Spleen (tissue), 11 donors: ENCODE measurements at regions not wholly inside any gene's neighbourhood (a gene's known extent, or its start where the extent isn't known, plus 50 kb on each side); places are given as distances from the start of the nearest gene placed in this dataset.

Experiments used
- DNase-seq: peaks from one replicate; pipeline ENCODE4 v3.0.0-alpha.2; 2020
- H3K27ac ChIP-seq, 8 donors: fragments of 200-600 bp; sonication (generic) in 7 of 8; 1 replicate in 4 of 8; 2 replicates in 4 of 8; pipeline versions ENCODE4 v1.5.0 to v1.8.0; 2016 to 2021; ENCODE audit warnings: inconsistent platforms in 4 of 8, mild to moderate bottlenecking in 4 of 8, moderate library complexity in 1 of 8
- H3K27me3 ChIP-seq, 7 donors: fragments of 200-600 bp; sonication (generic) in 6 of 7; replicated peaks in 1 of 7; 1 replicate in 4 of 7; 2 replicates in 3 of 7; pipeline versions ENCODE4 v1.5.0 to v1.8.0; 2016 to 2021; ENCODE audit warnings: inconsistent platforms in 3 of 7, mild to moderate bottlenecking in 1 of 7
- H3K36me3 ChIP-seq, 6 donors: fragments of 200-600 bp; sonication (generic) in 5 of 6; 1 replicate in 4 of 6; 2 replicates in 2 of 6; pipeline versions ENCODE4 v1.5.0 to v1.8.0; 2016 to 2021; ENCODE audit warnings: inconsistent platforms in 2 of 6
- H3K4me1 ChIP-seq, 6 donors: fragments of 200-600 bp; sonication (generic) in 5 of 6; 1 replicate in 3 of 6; 2 replicates in 3 of 6; pipeline versions ENCODE4 v1.5.0 to v1.8.0; 2016 to 2021; ENCODE audit warnings: inconsistent platforms in 3 of 6
- H3K4me3 ChIP-seq, 8 donors: fragments of 200-600 bp; sonication (generic) in 7 of 8; 1 replicate in 4 of 8; 2 replicates in 4 of 8; pipeline versions ENCODE4 v1.5.0 to v1.8.0; 2016 to 2021; ENCODE audit warnings: inconsistent platforms in 4 of 8, mild to moderate bottlenecking in 4 of 8, moderate library complexity in 2 of 8
- H3K9me3 ChIP-seq, 8 donors: fragments of 200-600 bp; sonication (generic) in 7 of 8; 1 replicate in 4 of 8; 2 replicates in 4 of 8; pipeline versions ENCODE4 v1.5.0 to v1.8.0; 2016 to 2021; ENCODE audit warnings: inconsistent platforms in 4 of 8
- POLR2A ChIP-seq, 3 donors: fragments of 450-650 bp; IDR thresholded peaks; one replicate each; pipeline ENCODE4 v1.5.1; 2017; ENCODE audit warnings: antibody characterized with exemption in 3 of 3, mild to moderate bottlenecking in 1 of 3
- POLR2AphosphoS5 ChIP-seq, 3 donors: sonication (generic); formaldehyde crosslinking; IDR thresholded peaks; one replicate each; pipeline ENCODE4 v1.5.1; 2017; ENCODE audit warnings: antibody characterized with exemption in 3 of 3
- WGBS, 5 donors: extraction: QIAGEN DNeasy Blood & Tissue Kit in 3 of 5; methylation state at CpG; one replicate each; pipeline versions ENCODE4 v1.1.5 to v1.1.7; 2013 to 2018; 5-methylcytosine and 5-hydroxymethylcytosine counted together
- intact Hi-C: fragments of 100-400 bp; cut with DNase I; formaldehyde crosslinking; loops from one replicate; pipeline ENCODE4 v1.15.0; 2023; ENCODE audit warnings: low total_unique reads
- TF ChIP-seq, protein P1 (sequence below), 11 experiments: fragments of 200-600 bp in 7 of 11; fragments of 450-650 bp in 4 of 11; sonication (generic) in 4 of 11; IDR thresholded peaks in 8 of 11; conservative IDR thresholded peaks in 3 of 11; 1 replicate in 7 of 11; 2 replicates in 4 of 11; pipeline versions ENCODE4 v1.4.0 to v1.8.0; 2016 to 2021; ENCODE audit warnings: antibody characterized with exemption in 11 of 11, inconsistent platforms in 4 of 11, mild to moderate bottlenecking in 1 of 11
- donor health status: healthy with polysubstance abuse.
- donor health status: DM: no; HTN: no; CAD: no; lungs with moderate emphysema.
- donor health status: DM: no; HTN: no; CAD: no.
- donor health status: Bipolar disorder and iron deficiency.
- donor health status: healthy.
- donor health status: DM: no; HTN: no; CAD: no.
- donor health status: DM: yes; HTN: yes; CAD: no.

GRCh38 chr4:96247096-96247495 lies 407.2 kb downstream of the PDHA2 start:
- TF ChIP-seq, protein P1, sequence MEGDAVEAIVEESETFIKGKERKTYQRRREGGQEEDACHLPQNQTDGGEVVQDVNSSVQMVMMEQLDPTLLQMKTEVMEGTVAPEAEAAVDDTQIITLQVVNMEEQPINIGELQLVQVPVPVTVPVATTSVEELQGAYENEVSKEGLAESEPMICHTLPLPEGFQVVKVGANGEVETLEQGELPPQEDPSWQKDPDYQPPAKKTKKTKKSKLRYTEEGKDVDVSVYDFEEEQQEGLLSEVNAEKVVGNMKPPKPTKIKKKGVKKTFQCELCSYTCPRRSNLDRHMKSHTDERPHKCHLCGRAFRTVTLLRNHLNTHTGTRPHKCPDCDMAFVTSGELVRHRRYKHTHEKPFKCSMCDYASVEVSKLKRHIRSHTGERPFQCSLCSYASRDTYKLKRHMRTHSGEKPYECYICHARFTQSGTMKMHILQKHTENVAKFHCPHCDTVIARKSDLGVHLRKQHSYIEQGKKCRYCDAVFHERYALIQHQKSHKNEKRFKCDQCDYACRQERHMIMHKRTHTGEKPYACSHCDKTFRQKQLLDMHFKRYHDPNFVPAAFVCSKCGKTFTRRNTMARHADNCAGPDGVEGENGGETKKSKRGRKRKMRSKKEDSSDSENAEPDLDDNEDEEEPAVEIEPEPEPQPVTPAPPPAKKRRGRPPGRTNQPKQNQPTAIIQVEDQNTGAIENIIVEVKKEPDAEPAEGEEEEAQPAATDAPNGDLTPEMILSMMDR (IDR thresholded peaks at IDR 0.05 in 8 of 11, conservative IDR thresholded peaks at IDR 0.05 in 3 of 11): no peak
- TF ChIP-seq POLR2A (IDR thresholded peaks at IDR 0.05) (no peak), POLR2AphosphoS5 (IDR thresholded peaks at IDR 0.05) (no peak)
- peaks cover 0 to 8% (median under 1%) of the 10 kb centered on the region in 8 donors for H3K9me3 ChIP-seq
- no peaks in the 10 kb centered on the region for H3K4me1 ChIP-seq
- no peaks in the 10 kb centered on the region for H3K27me3 ChIP-seq
- H3K36me3 ChIP-seq: no peaks in the 10 kb centered on the region
- H3K4me3 ChIP-seq: no peak overlapping the region
- no peak for DNase-seq
- intact Hi-C loops: no loop called here
- H3K27ac ChIP-seq: no peak overlapping the region

DNA sequence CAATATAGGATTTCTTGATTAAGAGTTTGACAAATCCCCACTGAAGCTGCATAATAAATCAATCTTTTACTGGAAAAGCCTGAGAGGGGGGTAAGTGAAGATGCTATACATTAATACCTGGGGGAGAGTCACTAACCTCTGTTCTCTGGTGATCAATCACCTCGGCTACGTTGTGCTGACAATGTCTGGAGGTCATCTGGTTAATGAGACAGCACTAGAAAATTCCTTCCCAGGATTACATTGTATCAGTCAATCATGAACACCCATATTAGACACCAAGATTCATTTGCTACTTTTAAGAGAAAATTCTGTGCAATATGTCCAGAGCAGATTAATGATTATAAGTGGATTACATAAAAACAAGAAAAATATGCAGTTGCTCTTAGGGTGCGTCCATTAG lies 408.3 kb downstream of the PDHA2 start:
- TF ChIP-seq POLR2A (IDR thresholded peaks at IDR 0.05) (no peak), POLR2AphosphoS5 (IDR thresholded peaks at IDR 0.05) (no peak)
- TF ChIP-seq, protein P1 (IDR thresholded peaks at IDR 0.05 in 8 of 11, conservative IDR thresholded peaks at IDR 0.05 in 3 of 11): no peak
- 61 to 80% (median 73%) methylated on average over 3 of the region's 3 CpGs for WGBS, 5 donors
- Histone ChIP-seq H3K9me3 (peaks cover 0 to 13% (median 3%) of the 10 kb centered on the region in 8 donors), H3K27me3 (no peaks in the 10 kb centered on the region), H3K27ac (no peak overlapping the region), H3K4me3 (no peak overlapping the region), H3K36me3 (no peaks in the 10 kb centered on the region), H3K4me1 (no peaks in the 10 kb centered on the region)
- intact Hi-C loops: no loop called here
- DNase-seq: no peak

GRCh38 chr4:96260064-96260682 lies 420.3 kb downstream of the PDHA2 start:
- Histone ChIP-seq H3K4me3 (no peak overlapping the region), H3K36me3 (no peaks in the 10 kb centered on the region), H3K4me1 (no peaks in the 10 kb centered on the region), H3K9me3 (peaks cover 0 to 5% (median 0%) of the 10 kb centered on the region in 8 donors), H3K27me3 (no peaks in the 10 kb centered on the region), H3K27ac (no peak overlapping the region)
- intact Hi-C loops: no loop called here
- no peak for DNase-seq
- 47 to 82% (median 72%) methylated on average over 2 of the region's 2 CpGs for WGBS, 5 donors
- TF ChIP-seq, protein P1 (IDR thresholded peaks at IDR 0.05 in 8 of 11, conservative IDR thresholded peaks at IDR 0.05 in 3 of 11): no peak
- TF ChIP-seq POLR2AphosphoS5 (IDR thresholded peaks at IDR 0.05): no peak
- no peak for TF ChIP-seq POLR2A (IDR thresholded peaks at IDR 0.05)

GRCh38 chr4:96262057-96262456 lies 422.2 kb downstream of the PDHA2 start:
- 65 to 88% (median 76%) methylated on average over 5 of the region's 5 CpGs for WGBS, 5 donors
- Histone ChIP-seq H3K27me3 (no peaks in the 10 kb centered on the region), H3K4me3 (no peak overlapping the region), H3K9me3 (peaks cover 0 to 6% (median 0%) of the 10 kb centered on the region in 8 donors), H3K36me3 (no peaks in the 10 kb centered on the region), H3K4me1 (no peaks in the 10 kb centered on the region), H3K27ac (no peak overlapping the region)
- TF ChIP-seq POLR2A (IDR thresholded peaks at IDR 0.05) (no peak), POLR2AphosphoS5 (IDR thresholded peaks at IDR 0.05) (no peak)
- TF ChIP-seq, protein P1 (IDR thresholded peaks at IDR 0.05 in 8 of 11, conservative IDR thresholded peaks at IDR 0.05 in 3 of 11): no peak
- intact Hi-C loops: no loop called here
- peak; percentile 41 for DNase-seq
